C4-2B (cell line): ENCODE measurements at regions not wholly inside any gene's neighbourhood (a gene's known extent, or its start where the extent isn't known, plus 50 kb on each side); places are given as distances from the start of the nearest gene placed in this dataset.

Experiments
- ZFX ChIP-seq: fragments of 450-650 bp; IDR thresholded peaks from 2 replicates; pipeline ENCODE4 v1.6.1; 2017
- TF ChIP-seq, protein P1 (sequence below): fragments of 450-650 bp; conservative IDR thresholded peaks from 2 replicates; pipeline ENCODE4 v1.5.1; 2017; ENCODE audit warnings: mild to moderate bottlenecking

DNA sequence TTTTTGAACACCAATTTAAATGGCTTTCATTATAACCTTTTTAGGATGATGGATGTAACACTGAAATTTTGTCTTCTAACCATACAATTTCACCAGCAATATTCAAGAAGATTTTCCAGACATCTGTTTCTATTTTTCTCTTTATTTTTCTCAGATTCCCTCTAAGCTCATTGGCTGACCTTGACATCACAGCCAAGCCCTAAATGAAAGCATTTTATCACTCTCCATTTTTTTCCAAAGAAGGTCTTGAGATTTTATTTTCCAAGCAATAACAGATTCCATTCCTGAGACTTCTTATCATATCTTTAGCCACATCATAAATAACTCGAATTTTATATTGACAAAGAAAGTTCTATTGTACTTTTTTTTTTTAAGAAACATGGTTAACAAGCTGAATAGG, 392.6 kb upstream of the THBS1 start:
- TF ChIP-seq, protein P1, sequence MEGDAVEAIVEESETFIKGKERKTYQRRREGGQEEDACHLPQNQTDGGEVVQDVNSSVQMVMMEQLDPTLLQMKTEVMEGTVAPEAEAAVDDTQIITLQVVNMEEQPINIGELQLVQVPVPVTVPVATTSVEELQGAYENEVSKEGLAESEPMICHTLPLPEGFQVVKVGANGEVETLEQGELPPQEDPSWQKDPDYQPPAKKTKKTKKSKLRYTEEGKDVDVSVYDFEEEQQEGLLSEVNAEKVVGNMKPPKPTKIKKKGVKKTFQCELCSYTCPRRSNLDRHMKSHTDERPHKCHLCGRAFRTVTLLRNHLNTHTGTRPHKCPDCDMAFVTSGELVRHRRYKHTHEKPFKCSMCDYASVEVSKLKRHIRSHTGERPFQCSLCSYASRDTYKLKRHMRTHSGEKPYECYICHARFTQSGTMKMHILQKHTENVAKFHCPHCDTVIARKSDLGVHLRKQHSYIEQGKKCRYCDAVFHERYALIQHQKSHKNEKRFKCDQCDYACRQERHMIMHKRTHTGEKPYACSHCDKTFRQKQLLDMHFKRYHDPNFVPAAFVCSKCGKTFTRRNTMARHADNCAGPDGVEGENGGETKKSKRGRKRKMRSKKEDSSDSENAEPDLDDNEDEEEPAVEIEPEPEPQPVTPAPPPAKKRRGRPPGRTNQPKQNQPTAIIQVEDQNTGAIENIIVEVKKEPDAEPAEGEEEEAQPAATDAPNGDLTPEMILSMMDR, result no peak
- no peak for TF ChIP-seq ZFX
